Vagina (tissue), 2 donors: ENCODE measurements at regions not wholly inside any gene's neighbourhood (a gene's known extent, or its start where the extent isn't known, plus 50 kb on each side); places are given as distances from the start of the nearest gene placed in this dataset.

Experiments used
- POLR2A ChIP-seq, 2 donors: fragments of 450-650 bp; IDR thresholded peaks; one replicate each; pipeline ENCODE4 v1.6.1; 2017; ENCODE audit warnings: antibody characterized with exemption in 2 of 2, mild to moderate bottlenecking in 2 of 2, moderate library complexity in 2 of 2
- POLR2AphosphoS5 ChIP-seq, 2 donors: sonication (generic); formaldehyde crosslinking; IDR thresholded peaks; one replicate each; pipeline ENCODE4 v1.9.0; 2017; ENCODE audit warnings: antibody characterized with exemption in 2 of 2, mild to moderate bottlenecking in 2 of 2, low read depth in 1 of 2; ENCODE audit not compliant: insufficient read depth in 1 of 2
- TF ChIP-seq, protein P1 (sequence below), 3 experiments: fragments of 450-650 bp in 2 of 3; fragments of 200-600 bp in 1 of 3; sonication (generic) in 1 of 3; IDR thresholded peaks; one replicate each; pipeline ENCODE4 v1.5.1; 2017 to 2019; ENCODE audit warnings: antibody characterized with exemption in 3 of 3, mild to moderate bottlenecking in 2 of 3, moderate library complexity in 2 of 3

DNA sequence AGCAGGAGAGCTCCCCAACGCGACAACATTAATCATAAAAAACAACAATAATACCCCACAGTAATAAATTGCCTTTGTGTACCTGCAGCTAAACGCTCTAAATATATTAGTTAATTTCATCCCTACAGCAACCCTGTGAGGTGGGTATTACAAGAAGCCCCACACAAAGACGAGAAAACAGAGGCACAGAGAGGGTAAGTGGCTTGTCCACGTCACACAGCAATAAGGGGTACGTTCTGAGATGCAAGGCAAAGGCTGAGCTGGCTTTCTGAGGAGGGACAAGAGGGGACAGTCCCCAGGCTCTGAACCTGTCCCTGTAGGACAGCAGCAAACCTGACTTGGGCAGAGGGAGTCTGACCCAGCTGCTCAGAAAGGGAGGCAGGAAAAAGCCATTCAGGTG, 78.2 kb downstream of the NCOR2 start:
- TF ChIP-seq, protein P1, sequence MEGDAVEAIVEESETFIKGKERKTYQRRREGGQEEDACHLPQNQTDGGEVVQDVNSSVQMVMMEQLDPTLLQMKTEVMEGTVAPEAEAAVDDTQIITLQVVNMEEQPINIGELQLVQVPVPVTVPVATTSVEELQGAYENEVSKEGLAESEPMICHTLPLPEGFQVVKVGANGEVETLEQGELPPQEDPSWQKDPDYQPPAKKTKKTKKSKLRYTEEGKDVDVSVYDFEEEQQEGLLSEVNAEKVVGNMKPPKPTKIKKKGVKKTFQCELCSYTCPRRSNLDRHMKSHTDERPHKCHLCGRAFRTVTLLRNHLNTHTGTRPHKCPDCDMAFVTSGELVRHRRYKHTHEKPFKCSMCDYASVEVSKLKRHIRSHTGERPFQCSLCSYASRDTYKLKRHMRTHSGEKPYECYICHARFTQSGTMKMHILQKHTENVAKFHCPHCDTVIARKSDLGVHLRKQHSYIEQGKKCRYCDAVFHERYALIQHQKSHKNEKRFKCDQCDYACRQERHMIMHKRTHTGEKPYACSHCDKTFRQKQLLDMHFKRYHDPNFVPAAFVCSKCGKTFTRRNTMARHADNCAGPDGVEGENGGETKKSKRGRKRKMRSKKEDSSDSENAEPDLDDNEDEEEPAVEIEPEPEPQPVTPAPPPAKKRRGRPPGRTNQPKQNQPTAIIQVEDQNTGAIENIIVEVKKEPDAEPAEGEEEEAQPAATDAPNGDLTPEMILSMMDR (IDR thresholded peaks at IDR 0.05) = no peak
- TF ChIP-seq POLR2A (IDR thresholded peaks at IDR 0.05) (no peak), POLR2AphosphoS5 (IDR thresholded peaks at IDR 0.05; ENCODE audit: insufficient read depth in 1 of 2, low read depth in 1 of 2) (no peak)
